Superior temporal gyrus (tissue), 1 donor: ENCODE measurements at regions not wholly inside any gene's neighbourhood (a gene's known extent, or its start where the extent isn't known, plus 50 kb on each side); places are given as distances from the start of the nearest gene placed in this dataset.
"Not testable (repeated sequence)": the region's sequence is repeated elsewhere in the genome, so short reads cannot be mapped to it uniquely, and the experiment has no call there.

ENCODE experiments used
- DNase-seq: peaks from one replicate; pipeline ENCODE4 v3.0.0-alpha.2; 2016; ENCODE audit errors: extremely low spot score

DNA sequence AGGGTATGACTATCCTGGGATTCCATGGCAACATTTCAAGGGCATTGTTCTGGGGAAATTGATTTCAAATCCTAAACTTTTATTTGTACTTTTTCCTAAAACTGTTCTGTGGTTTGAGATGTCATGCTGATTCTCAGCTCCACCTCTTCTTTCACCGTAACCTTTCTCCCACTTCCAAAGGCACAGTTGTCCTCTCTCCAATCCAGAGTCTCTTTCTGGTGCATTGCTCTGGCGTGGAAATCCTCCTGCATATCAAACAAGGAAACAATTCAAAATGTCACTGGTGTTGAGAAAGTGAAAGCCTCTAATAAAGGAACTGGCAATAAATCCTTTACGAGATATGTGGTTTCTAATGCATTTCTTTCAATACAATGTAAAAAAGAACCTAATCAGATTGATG is 155.1 kb upstream of the CDH2 start:
- DNase-seq: no peak

DNA sequence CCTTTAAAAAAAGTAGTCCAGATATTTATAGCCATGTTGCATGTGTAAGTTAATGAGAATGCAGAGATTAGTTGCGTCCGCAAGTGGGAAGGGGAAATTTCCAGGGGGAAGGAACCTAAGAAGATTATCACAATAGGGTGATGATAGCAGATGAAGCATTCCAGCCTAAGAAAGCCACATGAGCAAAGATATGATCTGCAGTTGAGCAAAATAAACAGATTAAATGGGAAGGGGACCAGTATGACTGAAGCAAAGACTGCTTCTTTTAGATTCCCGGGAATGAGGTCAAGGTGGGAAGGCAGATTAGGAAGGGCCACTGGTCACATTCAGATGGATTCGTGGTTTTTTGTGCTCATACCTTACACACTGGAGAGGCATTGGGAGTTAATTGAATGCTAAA is 154.6 kb upstream of the CDH2 start:
- no peak for DNase-seq

DNA sequence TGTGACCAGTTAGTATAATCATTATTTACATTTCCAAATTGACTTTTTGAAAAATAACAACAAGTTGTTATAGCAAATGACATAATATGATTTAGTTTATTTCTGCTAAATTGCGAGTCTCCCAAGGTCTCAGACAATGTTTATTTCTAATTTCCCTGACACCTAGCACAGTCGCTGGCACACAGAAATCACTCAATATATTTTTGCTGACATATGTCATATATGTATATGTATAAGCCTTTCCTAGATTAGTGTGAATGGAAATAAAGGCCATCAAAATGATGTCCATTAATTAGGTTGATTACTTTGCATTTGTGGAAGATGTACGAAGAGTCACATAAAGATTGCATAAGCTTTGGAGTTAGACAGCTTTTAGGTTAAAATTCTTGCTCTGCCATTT is 136.7 kb upstream of the CDH2 start:
- DNase-seq: no peak

DNA sequence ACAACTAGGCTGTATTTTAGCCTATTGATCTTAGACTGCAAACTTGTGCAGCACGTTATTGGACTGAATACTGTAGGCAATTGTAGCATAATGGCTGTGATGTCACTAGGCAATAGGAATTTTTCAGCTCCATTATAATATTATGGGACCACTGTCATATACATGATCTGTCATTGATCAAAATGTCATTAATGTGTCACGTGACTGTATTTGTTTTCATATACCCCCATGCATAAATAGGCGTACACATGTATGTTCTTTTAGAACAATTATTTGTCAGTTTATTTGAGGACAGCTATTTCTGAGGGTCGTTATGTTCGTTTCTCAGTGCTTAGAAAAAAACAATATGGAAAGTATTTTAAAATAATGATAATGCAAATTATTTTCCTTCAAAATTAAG is 111.9 kb upstream of the CDH2 start:
- no peak for DNase-seq

DNA sequence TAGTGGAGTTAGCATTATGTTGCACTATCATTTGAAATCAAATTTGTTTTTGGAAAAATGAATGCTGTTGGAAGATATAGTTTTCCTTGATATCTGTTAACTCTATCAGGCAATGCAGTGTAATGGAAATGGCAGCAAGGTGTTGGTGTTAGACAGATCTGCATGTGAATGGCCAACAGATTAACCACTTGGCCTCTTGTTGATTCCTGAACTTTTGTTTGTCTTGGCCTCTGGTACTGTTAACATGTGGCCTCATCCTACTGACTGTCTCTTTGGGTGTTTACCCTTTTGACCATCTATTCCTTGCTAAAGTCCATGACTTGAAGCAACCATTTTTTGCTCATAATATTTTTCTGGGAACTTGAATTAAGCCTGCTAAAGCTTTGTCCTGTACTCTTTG is 110.2 kb upstream of the CDH2 start:
- no peak for DNase-seq

DNA sequence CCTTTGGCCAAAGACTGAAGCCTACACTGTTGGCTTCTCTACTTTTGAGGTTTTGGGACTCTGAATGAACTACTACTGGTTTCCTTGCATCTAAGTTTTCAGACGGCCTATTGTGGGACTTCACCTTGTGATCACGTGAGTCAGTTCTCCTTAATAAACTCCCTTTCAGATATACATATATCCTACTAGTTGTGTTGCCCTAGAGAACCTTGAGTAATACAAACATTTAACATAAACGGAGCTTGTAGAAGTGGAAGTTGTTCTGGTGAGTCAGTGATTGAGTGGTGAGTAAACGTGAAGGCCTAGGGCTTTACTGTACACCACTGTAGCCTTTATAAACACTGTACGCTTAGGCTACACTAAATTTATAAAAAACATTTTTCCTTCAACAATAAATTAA is 107.2 kb upstream of the CDH2 start:
- DNase-seq: no peak

DNA sequence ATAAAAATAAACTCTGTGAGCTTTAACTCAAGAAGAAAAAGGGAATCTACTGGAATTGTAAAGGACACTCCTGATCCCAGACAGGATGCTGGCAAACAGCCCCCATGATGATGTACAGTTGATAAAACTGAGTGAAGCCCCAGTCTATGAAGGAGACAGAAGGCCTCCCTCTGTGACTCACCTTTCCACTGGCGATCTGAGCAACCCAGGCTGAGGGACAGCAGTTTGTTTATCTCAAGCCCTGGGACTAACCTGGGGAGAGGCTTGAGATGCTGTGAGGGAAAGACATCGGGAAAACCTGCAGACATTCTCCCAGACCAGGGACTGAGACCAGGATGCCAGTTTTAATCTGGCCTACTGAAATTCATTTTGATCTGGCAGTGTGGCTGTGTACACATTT is 104.5 kb upstream of the CDH2 start:
- DNase-seq: no peak

DNA sequence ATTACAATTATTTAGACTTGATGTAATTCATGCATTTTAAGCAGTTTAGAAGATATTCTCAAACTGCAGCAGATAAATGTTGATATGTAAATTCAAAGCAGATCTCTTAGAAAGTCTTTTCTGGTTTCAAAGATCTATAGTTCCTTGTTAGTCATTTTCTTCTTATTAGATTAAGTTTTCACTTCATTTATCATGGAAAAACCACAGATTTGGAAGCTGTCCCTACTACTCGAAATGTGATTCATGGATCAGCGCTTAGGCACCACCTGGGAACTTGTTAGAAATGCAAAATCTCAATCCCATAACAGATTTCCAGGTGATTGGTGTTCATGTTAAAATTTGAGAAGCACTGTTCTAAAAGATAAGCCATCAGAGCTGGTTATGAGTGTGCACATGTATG is 92.8 kb upstream of the CDH2 start:
- no peak for DNase-seq

DNA sequence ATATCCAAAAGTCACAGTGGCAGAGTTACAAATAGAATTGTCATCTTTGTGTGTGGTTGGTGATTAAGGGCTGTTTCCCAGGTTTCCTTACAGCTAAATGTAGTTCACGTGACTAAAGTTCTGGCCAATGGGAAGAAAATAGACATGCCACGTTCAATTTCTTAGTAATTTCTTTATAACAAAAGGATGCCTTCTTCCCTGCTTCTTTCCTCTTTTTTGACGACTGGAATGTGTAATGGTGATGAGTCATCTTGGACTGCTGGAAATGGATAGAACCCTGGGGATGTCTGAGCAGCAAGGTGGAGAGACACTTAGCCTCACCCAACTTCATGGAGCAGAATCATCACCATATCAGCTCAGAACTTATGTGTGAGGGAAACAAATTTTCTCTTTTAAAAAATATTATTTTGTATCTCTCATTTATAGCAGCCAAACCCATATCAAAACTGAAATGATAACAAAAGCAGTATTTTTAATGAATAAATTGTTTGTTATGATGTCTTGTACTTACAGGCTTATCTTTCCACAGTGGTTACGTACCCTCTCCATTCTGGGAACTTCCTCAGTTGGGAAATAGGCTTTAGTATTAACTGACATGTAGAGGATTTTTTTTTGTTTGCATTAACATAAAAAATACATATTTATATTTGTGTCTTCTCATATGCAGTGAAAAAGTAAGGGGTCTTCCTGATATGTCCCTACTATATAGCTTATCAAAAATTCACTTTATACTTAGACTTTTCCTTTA is 91.1 kb upstream of the CDH2 start:
- DNase-seq: no peak

DNA sequence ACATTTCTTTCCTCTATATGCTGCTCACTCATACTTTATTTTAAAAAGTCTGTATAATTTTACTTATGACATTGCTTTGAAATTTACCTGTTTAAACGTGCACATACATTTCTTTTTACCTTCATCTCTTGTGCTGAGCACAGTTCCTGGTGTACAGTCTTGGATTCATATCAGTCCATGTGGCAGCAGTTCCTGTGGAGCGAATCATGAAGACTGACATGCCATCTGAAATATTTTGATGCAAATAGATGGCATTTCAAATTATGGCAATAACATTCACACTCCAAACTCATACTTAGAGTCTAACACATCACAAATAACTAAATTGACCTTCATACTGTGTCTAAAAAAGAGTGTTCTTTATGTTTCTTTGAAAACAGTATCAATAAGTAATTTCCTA is 90.3 kb upstream of the CDH2 start:
- DNase-seq: no peak

DNA sequence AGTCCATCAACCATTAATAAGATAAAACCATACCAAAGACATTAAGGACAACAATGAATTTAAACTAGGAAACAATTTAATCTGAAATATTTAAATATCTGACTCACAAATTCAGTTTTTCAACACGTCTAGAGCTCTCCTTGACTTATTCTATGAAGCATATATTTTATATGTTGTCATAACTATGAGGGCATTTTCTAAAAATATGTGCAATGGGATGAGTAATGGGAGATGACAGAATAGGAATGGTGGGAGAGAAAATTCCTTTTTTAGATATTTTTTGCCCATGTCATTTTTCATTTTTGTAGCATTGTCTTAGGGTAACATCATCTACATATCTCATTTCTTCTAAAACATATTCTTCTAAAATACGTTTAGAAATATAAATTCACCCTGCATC is 79.2 kb upstream of the CDH2 start:
- DNase-seq: no peak

DNA sequence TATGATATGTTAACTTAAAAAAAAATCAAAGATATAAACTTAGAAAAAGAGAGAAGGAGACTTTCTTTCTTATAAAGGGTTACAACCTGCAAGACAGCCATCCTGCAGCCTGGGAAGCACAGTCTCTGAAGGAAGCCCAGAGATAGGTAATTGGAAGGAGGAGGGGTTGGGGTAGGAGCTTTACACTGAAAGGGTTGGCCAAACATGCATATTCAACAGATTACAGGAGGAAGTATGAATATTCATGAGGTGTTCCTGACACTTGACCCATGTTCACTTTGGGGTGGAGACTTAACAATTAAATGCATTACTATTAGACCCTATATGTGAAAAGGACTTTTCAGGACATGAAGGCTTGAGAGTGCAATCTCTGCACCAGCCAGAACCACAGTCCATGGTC is 71.7 kb upstream of the CDH2 start:
- no peak for DNase-seq

DNA sequence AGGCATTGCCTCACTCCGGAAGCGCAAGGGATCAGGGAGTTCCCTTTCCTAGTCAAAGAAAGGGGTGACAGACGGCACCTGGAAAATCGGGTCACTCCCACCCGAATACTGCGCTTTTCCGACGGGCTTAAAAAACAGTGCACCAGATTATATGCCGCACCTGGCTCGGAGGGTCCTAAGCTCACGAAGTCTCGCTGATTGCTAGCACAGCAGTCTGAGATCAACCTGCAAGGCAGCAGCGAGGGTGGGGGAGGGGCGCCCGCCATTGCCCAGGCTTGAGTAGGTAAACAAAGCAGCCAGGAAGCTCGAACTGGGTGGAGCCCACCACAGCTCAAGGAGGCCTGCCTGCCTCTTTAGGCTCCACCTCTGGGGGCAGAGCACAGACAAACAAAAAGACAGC is 63.7 kb upstream of the CDH2 start:
- not testable (repeated sequence) for DNase-seq

DNA sequence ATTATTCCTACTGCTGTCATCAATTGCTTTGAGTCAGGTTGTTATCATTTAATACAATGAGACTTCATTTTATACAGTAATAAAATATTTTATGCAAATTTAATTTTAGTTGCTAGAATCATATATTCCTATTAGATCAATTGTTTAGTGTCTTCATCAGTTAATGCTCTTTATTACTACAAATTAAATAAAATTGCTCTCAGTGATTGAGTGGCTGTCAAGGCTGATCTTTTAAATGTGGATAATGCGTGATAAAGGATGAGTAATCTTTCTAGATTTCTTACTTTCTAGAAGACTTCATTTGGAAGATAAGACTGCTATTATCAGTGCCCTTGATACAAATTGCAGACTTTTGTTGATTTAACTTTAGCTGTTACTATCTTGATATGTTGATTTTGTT is 59.6 kb upstream of the CDH2 start:
- DNase-seq: no peak
